Astrocyte (in vitro differentiated cells and primary cell): ENCODE measurements at regions not wholly inside any gene's neighbourhood (a gene's known extent, or its start where the extent isn't known, plus 50 kb on each side); places are given as distances from the start of the nearest gene placed in this dataset.

ENCODE experiments used
- DNase-seq: peaks from one replicate; pipeline ENCODE4 v3.0.0-alpha.2; 2010; ENCODE audit warnings: low read depth
- FAIRE-seq: peaks from 2 replicates; lab custom pipeline; 2011; peaks lifted over from hg19 to GRCh38; lab: Jason Lieb, UNC
- H2AFZ ChIP-seq: 2 replicates; pipeline ENCODE4 v1.6.0; 2012; ENCODE audit warnings: low read depth, low read length, inconsistent platforms
- H3K27ac ChIP-seq: 2 replicates; pipeline ENCODE4 v1.5.1; 2011; ENCODE audit warnings: low read depth, low read length, inconsistent platforms
- H3K27me3 ChIP-seq: 2 replicates; pipeline ENCODE4 v1.6.0; 2011; ENCODE audit warnings: low read length, inconsistent platforms; ENCODE audit not compliant: insufficient read depth
- H3K36me3 ChIP-seq: 2 replicates; pipeline ENCODE4 v1.5.1; 2011; ENCODE audit warnings: low read length, inconsistent platforms; ENCODE audit not compliant: insufficient read depth
- H3K4me1 ChIP-seq: 2 replicates; pipeline ENCODE4 v1.5.1; 2011; ENCODE audit warnings: low read length, inconsistent platforms; ENCODE audit not compliant: insufficient read depth
- H3K4me2 ChIP-seq: 2 replicates; pipeline ENCODE4 v1.6.0; 2012; ENCODE audit warnings: low read length, inconsistent platforms
- H3K4me3 ChIP-seq: 2 replicates; pipeline ENCODE4 v1.5.1; 2011; ENCODE audit warnings: low read depth, mild to moderate bottlenecking, low read length, inconsistent platforms; ENCODE audit not compliant: insufficient read depth
- H3K79me2 ChIP-seq: 2 replicates; pipeline ENCODE4 v1.6.0; 2012; ENCODE audit warnings: mild to moderate bottlenecking, low read length, inconsistent platforms; ENCODE audit not compliant: insufficient read depth
- H3K9ac ChIP-seq: 2 replicates; pipeline ENCODE4 v1.6.0; 2012; ENCODE audit warnings: mild to moderate bottlenecking, low read length, inconsistent platforms
- H3K9me3 ChIP-seq: 2 replicates; pipeline ENCODE4 v1.5.1; 2012; ENCODE audit warnings: low read depth, mild to moderate bottlenecking, low read length, inconsistent platforms; ENCODE audit not compliant: insufficient read depth
- H4K20me1 ChIP-seq: 2 replicates; pipeline ENCODE4 v1.6.0; 2012; ENCODE audit warnings: low read length, inconsistent platforms; ENCODE audit not compliant: insufficient read depth
- H3K27ac Mint-ChIP-seq: one replicate; pipeline ENCODE4 v1.8.0; 2021; ENCODE audit warnings: mild to moderate bottlenecking, mixed read lengths; ENCODE audit not compliant: unreplicated experiment
- H3K27me3 Mint-ChIP-seq: one replicate; pipeline ENCODE4 v1.8.0; 2021; ENCODE audit warnings: low read depth, mixed read lengths; ENCODE audit not compliant: unreplicated experiment
- H3K36me3 Mint-ChIP-seq: one replicate; pipeline ENCODE4 v1.8.0; 2021; ENCODE audit warnings: low read depth, mixed read lengths; ENCODE audit not compliant: unreplicated experiment
- H3K4me1 Mint-ChIP-seq: one replicate; pipeline ENCODE4 v1.8.0; 2021; ENCODE audit warnings: low read depth, mixed read lengths; ENCODE audit not compliant: unreplicated experiment
- H3K4me3 Mint-ChIP-seq: one replicate; pipeline ENCODE4 v1.8.0; 2021; ENCODE audit warnings: mild to moderate bottlenecking, moderate library complexity, mixed read lengths; ENCODE audit not compliant: unreplicated experiment
- H3K9me3 Mint-ChIP-seq: one replicate; pipeline ENCODE4 v1.8.0; 2021; ENCODE audit warnings: mild to moderate bottlenecking, mixed read lengths; ENCODE audit not compliant: unreplicated experiment
- EZH2 ChIP-seq: IDR thresholded peaks from 2 replicates; pipeline ENCODE4 v1.6.1; 2012; ENCODE audit warnings: mild to moderate bottlenecking, low read length, inconsistent platforms; ENCODE audit not compliant: insufficient read depth
- TF ChIP-seq, protein P1 (sequence below): IDR thresholded peaks from 2 replicates; pipeline ENCODE4 v1.5.1; 2011; ENCODE audit warnings: low read depth, mild to moderate bottlenecking, inconsistent platforms, low read length, moderate library complexity; ENCODE audit not compliant: insufficient read depth

GRCh38 chr9:115481769-115482168 lies 363.8 kb upstream of the TNC start:
- H4K20me1 ChIP-seq = no peaks in the 10 kb centered on the region
- H3K4me3 Mint-ChIP-seq = no peak overlapping the region
- H3K9me3 ChIP-seq = no peaks in the 10 kb centered on the region
- FAIRE-seq (no peak), DNase-seq (no peak)
- no peak overlapping the region for H3K27ac Mint-ChIP-seq
- no peak for TF ChIP-seq EZH2
- TF ChIP-seq, protein P1, sequence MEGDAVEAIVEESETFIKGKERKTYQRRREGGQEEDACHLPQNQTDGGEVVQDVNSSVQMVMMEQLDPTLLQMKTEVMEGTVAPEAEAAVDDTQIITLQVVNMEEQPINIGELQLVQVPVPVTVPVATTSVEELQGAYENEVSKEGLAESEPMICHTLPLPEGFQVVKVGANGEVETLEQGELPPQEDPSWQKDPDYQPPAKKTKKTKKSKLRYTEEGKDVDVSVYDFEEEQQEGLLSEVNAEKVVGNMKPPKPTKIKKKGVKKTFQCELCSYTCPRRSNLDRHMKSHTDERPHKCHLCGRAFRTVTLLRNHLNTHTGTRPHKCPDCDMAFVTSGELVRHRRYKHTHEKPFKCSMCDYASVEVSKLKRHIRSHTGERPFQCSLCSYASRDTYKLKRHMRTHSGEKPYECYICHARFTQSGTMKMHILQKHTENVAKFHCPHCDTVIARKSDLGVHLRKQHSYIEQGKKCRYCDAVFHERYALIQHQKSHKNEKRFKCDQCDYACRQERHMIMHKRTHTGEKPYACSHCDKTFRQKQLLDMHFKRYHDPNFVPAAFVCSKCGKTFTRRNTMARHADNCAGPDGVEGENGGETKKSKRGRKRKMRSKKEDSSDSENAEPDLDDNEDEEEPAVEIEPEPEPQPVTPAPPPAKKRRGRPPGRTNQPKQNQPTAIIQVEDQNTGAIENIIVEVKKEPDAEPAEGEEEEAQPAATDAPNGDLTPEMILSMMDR = no peak
- H3K36me3 Mint-ChIP-seq = no peaks in the 10 kb centered on the region
- H3K27me3 ChIP-seq = no peaks in the 10 kb centered on the region
- H3K9me3 Mint-ChIP-seq = peaks cover 4% of the 10 kb centered on the region
- H2AFZ ChIP-seq = no peak overlapping the region
- no peaks in the 10 kb centered on the region for H3K4me1 Mint-ChIP-seq
- H3K4me1 ChIP-seq = no peaks in the 10 kb centered on the region
- no peaks in the 10 kb centered on the region for H3K36me3 ChIP-seq
- no peaks in the 10 kb centered on the region for H3K79me2 ChIP-seq
- H3K4me3 ChIP-seq = no peak overlapping the region
- no peak overlapping the region for H3K4me2 ChIP-seq
- peaks cover 5% of the 10 kb centered on the region for H3K27me3 Mint-ChIP-seq
- H3K27ac ChIP-seq = no peak overlapping the region
- no peak overlapping the region for H3K9ac ChIP-seq

- H3K9ac ChIP-seq = no peak overlapping the region
- Mint-ChIP-seq H3K4me1 (no peaks in the 10 kb centered on the region), H3K27me3 (no peaks in the 10 kb centered on the region), H3K9me3 (peaks cover 4% of the 10 kb centered on the region), H3K27ac (no peak overlapping the region), H3K4me3 (no peak overlapping the region), H3K36me3 (no peaks in the 10 kb centered on the region)
- no peaks in the 10 kb centered on the region for H3K9me3 ChIP-seq
- H3K4me2 ChIP-seq = no peak overlapping the region
- no peaks in the 10 kb centered on the region for H3K79me2 ChIP-seq
- H2AFZ ChIP-seq = no peak overlapping the region
- no peaks in the 10 kb centered on the region for H4K20me1 ChIP-seq
- no peak overlapping the region for H3K27ac ChIP-seq
- FAIRE-seq (no peak), DNase-seq (no peak)
- H3K36me3 ChIP-seq = no peaks in the 10 kb centered on the region
- TF ChIP-seq, protein P1 = no peak
- TF ChIP-seq EZH2 = no peak
- H3K4me3 ChIP-seq = no peak overlapping the region
- H3K4me1 ChIP-seq = no peaks in the 10 kb centered on the region
- no peaks in the 10 kb centered on the region for H3K27me3 ChIP-seq
Measured at GRCh38 chr9:115482747-115483146, 364.8 kb upstream of the TNC start.

GRCh38 chr9:115492869-115493268 lies 374.9 kb upstream of the TNC start:
- H3K4me3 Mint-ChIP-seq = no peak overlapping the region
- H3K4me1 ChIP-seq = no peaks in the 10 kb centered on the region
- no peaks in the 10 kb centered on the region for H3K9me3 ChIP-seq
- no peaks in the 10 kb centered on the region for H3K36me3 ChIP-seq
- DNase-seq = no peak
- H3K36me3 Mint-ChIP-seq = no peaks in the 10 kb centered on the region
- H3K27me3 Mint-ChIP-seq = peaks cover 2% of the 10 kb centered on the region
- H3K9ac ChIP-seq = no peak overlapping the region
- H3K4me2 ChIP-seq = no peak overlapping the region
- no peak overlapping the region for H3K27ac Mint-ChIP-seq
- TF ChIP-seq EZH2 = no peak
- TF ChIP-seq, protein P1 = no peak
- FAIRE-seq = no peak
- H3K9me3 Mint-ChIP-seq = no peaks in the 10 kb centered on the region
- H3K27ac ChIP-seq = no peak overlapping the region
- H3K27me3 ChIP-seq = no peaks in the 10 kb centered on the region
- no peak overlapping the region for H2AFZ ChIP-seq
- peaks cover 6% of the 10 kb centered on the region for H3K4me1 Mint-ChIP-seq
- no peaks in the 10 kb centered on the region for H3K79me2 ChIP-seq
- no peak overlapping the region for H3K4me3 ChIP-seq
- no peaks in the 10 kb centered on the region for H4K20me1 ChIP-seq
